BJ (cell line): ENCODE measurements at regions not wholly inside any gene's neighbourhood (a gene's known extent, or its start where the extent isn't known, plus 50 kb on each side); places are given as distances from the start of the nearest gene placed in this dataset.

Experiments
- CTCF ChIA-PET: fragments of 350-600 bp; formaldehyde crosslinking; extraction: SDS; loops from one replicate; lab custom pipeline; 2021; ENCODE audit warnings: antibody characterized with exemption, inconsistent platforms; lab: Yijun Ruan, JAX
- POLR2A ChIA-PET: fragments of 300-600 bp; sonication (Branson Sonifier 250); formaldehyde crosslinking; extraction: SDS; loops from one replicate; lab custom pipeline; 2021; ENCODE audit warnings: antibody characterized with exemption; lab: Charles Lee
- DNase-seq: peaks from one replicate; pipeline ENCODE4 v3.0.0-alpha.2; 2011; ENCODE audit warnings: low read depth
- H3K27me3 ChIP-seq: 2 replicates; pipeline ENCODE4 v1.6.0; 2011; ENCODE audit warnings: low read length; ENCODE audit not compliant: control insufficient read depth, insufficient read depth
- H3K36me3 ChIP-seq: 2 replicates; pipeline ENCODE4 v1.5.1; 2011; ENCODE audit warnings: low read length; ENCODE audit not compliant: control insufficient read depth, insufficient read depth
- H3K4me3 ChIP-seq: 2 replicates; pipeline ENCODE4 v1.5.1; 2011; ENCODE audit warnings: low read depth, mild to moderate bottlenecking, control low read depth, low read length
- TF ChIP-seq, protein P1 (sequence below): IDR thresholded peaks from 2 replicates; pipeline ENCODE4 v1.5.1; 2011; ENCODE audit warnings: low read depth, mild to moderate bottlenecking, control low read depth, inconsistent platforms, low read length, moderate library complexity; ENCODE audit not compliant: insufficient read depth

DNA sequence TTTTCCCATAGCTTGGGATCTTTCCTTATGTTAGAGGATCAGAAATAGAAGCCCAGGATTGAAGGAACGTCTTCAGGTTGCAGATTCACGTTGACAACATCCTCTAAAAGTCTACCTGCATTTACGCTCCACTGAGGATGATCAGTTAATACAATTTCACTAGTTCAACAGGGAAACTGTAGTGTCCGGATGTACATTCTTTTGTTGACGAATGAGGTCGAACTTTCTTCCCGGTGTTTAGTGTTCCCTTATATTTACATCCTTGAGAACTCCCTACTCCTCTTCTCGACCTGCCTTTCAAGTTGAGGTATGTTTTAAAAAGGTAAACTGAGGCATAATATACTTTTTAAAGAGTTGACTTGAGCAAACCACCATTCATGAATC, 74.8 kb downstream of the SIK1 start:
- ChIA-PET CTCF (no interaction called here), POLR2A (no interaction called here)
- DNase-seq: no peak
- Histone ChIP-seq H3K4me3 (no peak overlapping the region), H3K27me3 (no peaks in the 10 kb centered on the region), H3K36me3 (no peaks in the 10 kb centered on the region)
- TF ChIP-seq, protein P1, sequence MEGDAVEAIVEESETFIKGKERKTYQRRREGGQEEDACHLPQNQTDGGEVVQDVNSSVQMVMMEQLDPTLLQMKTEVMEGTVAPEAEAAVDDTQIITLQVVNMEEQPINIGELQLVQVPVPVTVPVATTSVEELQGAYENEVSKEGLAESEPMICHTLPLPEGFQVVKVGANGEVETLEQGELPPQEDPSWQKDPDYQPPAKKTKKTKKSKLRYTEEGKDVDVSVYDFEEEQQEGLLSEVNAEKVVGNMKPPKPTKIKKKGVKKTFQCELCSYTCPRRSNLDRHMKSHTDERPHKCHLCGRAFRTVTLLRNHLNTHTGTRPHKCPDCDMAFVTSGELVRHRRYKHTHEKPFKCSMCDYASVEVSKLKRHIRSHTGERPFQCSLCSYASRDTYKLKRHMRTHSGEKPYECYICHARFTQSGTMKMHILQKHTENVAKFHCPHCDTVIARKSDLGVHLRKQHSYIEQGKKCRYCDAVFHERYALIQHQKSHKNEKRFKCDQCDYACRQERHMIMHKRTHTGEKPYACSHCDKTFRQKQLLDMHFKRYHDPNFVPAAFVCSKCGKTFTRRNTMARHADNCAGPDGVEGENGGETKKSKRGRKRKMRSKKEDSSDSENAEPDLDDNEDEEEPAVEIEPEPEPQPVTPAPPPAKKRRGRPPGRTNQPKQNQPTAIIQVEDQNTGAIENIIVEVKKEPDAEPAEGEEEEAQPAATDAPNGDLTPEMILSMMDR: no peak

DNA sequence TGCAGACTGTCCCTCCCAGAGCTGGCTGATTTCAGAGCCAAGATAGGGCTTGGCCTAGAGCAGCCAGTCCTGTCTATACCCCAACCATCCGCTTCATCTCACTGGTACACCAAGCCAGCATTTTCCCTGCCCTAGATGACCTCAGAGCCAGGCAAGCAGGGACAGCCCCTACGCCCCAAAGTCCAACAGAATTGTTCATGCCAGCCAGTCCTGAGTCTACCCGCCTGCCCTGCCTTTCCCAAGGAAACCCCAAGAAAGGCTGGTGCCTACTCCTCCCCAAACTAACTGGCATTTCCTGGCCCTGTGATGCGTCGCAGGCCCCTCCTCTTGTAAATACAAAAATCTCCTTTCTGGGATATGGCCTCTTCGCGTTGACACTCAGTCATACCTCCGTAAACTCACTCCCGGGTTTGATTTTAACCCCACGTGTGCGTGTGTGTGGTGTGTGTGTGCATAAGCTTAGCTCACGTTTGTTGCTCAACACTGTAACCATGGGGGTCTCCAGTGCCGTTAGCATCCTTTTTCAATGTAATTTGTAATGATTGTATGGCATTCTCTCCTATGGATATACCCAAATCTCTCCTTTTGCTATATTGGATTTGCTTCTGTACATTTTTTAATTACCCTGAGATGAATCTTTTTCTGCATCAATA, 75.3 kb downstream of the SIK1 start:
- TF ChIP-seq, protein P1: no peak
- H3K36me3 ChIP-seq: no peaks in the 10 kb centered on the region
- CTCF ChIA-PET: no interaction called here
- H3K4me3 ChIP-seq: no peak overlapping the region
- POLR2A ChIA-PET: no interaction called here
- DNase-seq: no peak
- no peaks in the 10 kb centered on the region for H3K27me3 ChIP-seq

DNA sequence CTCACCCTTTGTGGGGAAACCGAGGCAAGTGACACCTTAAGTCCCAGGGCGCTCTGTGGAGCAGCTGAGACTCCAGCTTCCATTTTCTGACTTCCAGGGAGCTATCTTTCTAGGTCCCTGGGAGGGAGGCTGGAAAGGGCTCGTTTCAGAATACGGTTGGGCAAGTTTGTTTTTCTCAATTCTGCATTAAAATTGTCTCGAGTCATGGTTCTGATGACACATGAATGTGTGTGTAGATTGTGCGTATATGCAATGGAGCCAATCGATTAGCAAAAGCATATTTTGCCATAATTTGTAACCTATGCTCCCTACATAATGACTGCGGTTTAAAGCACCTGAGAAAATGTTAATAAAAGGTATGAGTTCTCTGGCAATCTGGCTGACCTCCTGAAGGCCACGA, 77.3 kb downstream of the SIK1 start:
- Histone ChIP-seq H3K36me3 (no peaks in the 10 kb centered on the region), H3K27me3 (no peaks in the 10 kb centered on the region), H3K4me3 (no peak overlapping the region)
- CTCF ChIA-PET: no interaction called here
- no peak for DNase-seq
- POLR2A ChIA-PET: no interaction called here
- TF ChIP-seq, protein P1: no peak

DNA sequence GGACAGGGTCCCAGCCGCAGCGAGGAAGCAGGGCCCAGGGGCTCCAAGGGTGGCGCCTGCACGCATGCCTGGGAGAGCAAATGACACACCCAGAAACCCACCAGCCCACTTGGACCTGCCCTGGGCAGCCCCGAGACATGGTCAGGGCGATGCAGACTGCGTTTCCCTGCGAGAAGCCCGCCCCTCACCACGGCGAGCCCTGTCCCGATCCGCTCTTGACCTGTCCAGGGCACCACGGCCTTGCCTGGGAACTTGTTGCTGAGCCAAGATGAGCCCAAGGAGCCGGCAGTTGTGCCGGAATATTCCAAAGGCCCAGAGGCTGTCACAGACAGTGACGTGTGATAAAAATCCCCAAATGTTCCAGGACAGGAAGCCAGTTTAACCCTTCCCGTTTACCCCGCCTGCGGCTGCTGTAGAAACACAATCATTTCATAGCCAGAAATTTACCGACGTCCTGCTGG, 78.1 kb downstream of the SIK1 start:
- DNase-seq: no peak
- CTCF ChIA-PET: no interaction called here
- POLR2A ChIA-PET: no interaction called here
- no peaks in the 10 kb centered on the region for H3K36me3 ChIP-seq
- TF ChIP-seq, protein P1: no peak
- H3K4me3 ChIP-seq: no peak overlapping the region
- no peaks in the 10 kb centered on the region for H3K27me3 ChIP-seq

DNA sequence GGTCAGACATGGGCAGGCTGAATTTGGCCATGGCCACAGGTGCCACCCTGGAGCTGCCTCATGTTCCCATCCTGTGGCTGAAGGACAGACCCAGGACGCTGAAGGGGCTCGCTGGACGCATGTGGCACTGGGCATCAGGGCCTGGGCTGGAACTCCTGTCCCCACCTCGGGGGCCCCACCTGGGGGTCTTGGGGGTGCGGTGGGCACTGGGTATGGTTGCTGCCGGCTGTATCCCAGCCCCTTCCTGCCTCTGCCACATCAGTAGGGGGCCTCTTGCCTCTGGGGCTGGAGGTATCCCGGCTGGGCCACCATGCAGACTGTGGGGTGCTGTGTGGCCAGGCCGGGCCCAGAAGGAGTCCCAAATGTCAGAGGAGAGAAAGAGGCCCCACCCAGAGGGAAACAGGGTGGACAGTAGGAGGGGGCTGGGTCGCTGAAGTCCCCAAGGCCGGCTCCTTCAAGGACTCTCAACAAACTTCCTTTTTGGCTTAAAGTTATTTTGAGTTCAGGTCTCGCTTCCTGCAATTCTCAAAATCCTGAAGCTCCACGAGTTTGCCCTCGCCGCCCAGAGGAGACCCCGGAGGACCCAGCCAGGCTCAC, 78.7 kb downstream of the SIK1 start:
- DNase-seq: no peak
- Histone ChIP-seq H3K36me3 (no peaks in the 10 kb centered on the region), H3K27me3 (no peaks in the 10 kb centered on the region), H3K4me3 (no peak overlapping the region)
- TF ChIP-seq, protein P1: no peak
- CTCF ChIA-PET: no interaction called here
- POLR2A ChIA-PET: no interaction called here
